ENCODE measurements at regions not wholly inside any gene's neighbourhood (a gene's known extent, or its start where the extent isn't known, plus 50 kb on each side); places are given as distances from the start of the nearest gene placed in this dataset.

GRCh38 chr1:60984062-60984799 is 98.1 kb upstream of the NFIA start:
- DNase-seq = no peak

GRCh38 chr1:60983701-60984061 is 98.7 kb upstream of the NFIA start:
- DNase-seq = no peak

GRCh38 chr1:60982539-60982938 is 99.8 kb upstream of the NFIA start:
- DNase-seq = no peak

DNA sequence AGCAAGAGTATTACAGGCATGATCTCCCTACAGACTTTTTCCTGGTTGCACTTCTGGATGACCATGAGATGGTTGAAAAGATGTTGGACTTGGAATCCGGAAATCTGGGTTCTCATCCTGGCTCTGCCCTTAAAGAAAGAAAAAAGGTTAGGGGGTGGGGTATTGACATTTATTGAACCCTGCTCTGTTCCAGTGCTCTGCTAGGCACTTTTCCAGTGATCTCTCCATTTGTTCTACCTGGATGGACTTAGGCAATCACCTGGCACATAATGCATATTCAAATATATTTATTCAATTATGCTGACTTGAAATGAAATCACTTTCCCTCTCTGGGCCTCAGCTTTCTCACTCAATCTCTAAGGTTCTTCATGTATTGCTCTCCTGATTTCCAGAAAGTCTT is 101.0 kb upstream of the NFIA start:
- no peak for DNase-seq

GRCh38 chr1:60978421-60979357 is 103.7 kb upstream of the NFIA start:
- DNase-seq = no peak

GRCh38 chr1:60977661-60978060 is 104.7 kb upstream of the NFIA start:
- no peak for DNase-seq

- no peak for DNase-seq
Measured at GRCh38 chr1:60974524-60975372, 107.6 kb upstream of the NFIA start.

- no peak for DNase-seq
Measured at GRCh38 chr1:60973668-60974067, 108.7 kb upstream of the NFIA start.

DNA sequence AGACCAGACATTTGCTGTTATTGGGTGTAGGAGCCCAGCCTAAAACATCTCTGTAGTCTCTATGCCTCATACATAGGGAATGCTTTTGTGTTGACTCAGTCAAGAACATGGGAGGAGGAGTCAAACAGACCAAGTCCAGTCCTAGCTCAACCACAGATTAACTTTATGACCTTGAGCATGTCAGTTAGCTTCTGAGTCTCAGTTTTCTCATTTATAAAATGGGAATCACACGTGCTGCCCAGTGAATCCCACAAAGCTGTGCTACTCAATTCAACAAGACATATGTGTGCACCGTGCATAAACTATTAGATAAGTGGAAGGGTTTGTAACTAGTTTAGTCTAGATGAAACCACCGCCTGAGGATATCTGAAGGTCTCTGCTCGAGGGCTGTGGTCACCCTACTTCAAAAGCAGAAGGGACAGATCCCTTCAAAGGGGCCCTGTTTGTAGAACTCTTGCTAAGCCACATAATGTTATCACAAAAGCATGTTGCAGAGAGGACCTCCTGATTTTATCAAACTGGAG is 109.5 kb upstream of the NFIA start:
- no peak for DNase-seq

DNA sequence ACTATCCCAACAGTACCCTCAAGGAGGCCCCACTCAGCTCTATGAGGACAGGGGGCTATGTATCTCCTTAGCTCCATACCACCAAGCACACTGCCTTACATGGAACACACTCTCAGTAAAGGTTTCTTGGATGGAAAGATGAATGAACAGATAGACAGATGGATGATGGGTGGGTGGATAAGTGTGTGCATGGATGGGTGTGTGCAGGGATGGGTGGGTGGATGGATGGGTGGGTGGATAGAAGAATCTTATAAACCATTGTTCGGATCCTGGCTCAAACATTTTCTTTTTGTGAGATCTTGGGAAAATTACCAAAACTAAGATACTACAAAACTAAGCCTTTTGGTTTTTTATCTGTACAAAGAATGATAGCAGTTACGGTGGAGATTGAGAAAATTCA is 111.0 kb upstream of the NFIA start:
- DNase-seq = no peak

- DNase-seq = peak; percentile 75
Measured at GRCh38 chr1:60969971-60970509, 112.3 kb upstream of the NFIA start.

DNA sequence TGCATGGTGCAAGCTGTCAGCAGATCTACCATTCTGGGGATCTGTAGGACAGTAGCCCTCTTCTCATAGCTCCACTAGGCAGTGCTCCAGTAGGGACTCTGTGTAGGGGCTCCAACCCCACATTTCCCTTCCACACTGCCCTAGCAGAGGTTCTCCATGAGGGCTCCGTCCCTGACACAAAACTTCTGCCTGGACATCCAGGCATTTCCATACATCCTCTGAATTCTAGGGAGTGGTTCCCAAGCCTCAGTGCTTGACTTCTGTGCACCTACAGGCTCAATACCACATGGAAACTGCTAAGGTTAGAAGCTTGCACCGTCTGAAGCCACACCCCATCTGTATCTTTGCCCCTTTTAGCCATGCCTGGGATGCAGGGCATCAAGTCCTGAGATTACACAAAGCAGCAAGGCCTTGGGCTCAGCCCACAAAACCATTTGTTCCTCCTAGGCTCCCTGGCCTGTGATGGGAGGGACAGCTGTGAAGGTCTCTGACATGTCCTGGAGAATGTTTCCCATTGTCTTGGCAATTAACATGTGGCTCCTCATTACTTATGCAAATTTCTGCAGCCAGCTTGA is 117.0 kb upstream of the NFIA start:
- DNase-seq = no peak

DNA sequence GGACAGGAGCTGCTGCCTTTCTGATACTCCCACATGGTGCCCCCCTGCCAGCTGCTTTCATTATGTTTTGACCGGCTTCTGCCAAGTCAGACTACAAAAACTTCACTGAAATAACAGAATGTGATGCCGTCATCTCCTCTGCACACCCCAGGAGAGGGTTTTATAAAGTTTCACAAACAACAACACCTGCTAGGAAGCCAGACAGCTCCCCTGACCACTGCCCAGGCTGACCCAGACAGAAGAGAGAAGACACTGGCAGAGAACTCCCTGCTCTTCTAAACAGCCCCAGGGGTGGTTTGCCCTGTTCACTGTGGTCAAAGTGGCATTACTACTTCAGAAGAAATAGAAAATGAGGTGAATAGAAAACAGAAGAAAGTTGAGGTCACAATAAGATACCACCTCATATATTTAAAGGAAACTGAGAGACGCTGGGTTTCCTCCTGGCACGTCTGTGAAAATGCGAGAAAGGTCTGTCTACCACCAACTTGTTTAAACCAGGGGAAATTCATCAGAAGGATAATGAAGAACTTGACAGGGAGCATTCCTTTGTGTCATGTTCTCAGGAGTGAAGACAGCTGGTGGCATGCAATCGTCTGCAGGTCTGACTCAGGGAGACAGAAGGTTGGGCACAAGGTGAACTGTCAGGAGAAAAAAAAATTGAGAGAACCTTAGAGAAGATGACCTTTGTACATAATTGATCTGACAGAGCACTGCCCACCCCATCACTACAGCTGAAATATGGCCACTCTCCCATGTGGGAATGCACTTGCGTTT is 119.0 kb upstream of the NFIA start:
- no peak for DNase-seq

DNA sequence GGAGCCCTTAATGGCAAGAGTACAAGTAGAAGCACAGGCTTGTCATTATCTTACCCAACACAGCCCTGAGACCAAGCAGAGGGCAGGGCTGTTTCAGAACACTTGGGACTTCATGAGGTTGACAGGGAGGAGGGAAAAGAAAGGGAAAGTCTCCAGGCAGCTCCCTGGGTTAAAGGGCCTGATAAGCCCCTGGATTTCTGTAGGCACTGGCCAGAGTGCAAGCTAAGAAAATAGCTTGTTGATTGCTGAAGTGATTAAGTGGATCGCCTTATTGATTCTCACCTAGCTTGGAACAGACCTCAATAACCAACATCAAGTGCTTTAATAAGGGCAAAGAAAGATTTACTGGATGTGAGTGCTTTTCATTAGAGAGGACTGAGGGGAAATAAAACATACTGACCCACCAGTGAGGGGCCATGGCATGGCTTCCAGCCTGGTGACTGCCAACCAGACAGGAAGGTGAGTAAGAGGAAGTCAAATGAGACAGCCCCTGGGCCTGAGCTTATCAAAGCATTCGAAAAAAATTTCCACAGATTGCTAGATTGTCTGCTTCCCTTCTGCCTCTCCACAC is 121.4 kb upstream of the NFIA start:
- no peak for DNase-seq

DNA sequence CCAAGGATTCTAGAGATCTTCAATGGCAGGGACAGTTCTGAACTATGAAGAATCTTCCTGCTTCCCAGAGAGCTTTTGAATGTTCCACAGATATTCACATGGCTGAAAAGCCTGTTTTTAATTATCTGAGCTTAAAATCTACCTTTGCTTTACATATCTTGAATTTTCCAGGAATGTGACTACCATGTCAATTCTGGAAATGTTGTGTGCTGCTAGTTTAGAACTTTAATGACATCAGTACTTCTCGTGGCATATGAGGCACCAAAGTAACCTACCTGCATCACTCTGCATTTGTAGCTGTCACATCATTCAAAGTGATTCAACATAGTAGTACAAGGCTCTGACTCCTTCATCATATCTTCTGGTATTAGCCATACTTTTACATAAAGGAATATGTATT is 122.7 kb upstream of the NFIA start:
- no peak for DNase-seq

GRCh38 chr1:60958001-60958400 is 124.4 kb upstream of the NFIA start:
- DNase-seq = no peak

DNA sequence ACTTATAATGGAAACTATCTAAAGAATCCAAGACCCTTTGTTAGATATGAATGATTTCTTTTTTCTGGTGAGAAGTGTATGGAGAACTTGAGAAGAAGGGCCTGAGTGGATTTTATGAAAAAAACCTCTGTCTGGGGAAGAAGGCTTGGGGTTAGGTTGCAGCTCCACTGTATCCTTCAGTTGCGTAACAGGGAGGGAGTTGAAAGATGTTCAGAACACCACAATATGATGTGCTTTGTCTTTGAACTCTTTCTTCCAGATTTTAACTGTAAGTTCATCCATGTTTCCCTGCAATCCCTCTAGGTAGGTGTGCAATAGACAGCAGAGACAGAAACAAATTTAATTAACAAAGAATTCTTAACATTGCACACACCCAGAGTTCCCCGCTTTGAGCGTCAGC is 125.8 kb upstream of the NFIA start:
- DNase-seq = no peak

DNA sequence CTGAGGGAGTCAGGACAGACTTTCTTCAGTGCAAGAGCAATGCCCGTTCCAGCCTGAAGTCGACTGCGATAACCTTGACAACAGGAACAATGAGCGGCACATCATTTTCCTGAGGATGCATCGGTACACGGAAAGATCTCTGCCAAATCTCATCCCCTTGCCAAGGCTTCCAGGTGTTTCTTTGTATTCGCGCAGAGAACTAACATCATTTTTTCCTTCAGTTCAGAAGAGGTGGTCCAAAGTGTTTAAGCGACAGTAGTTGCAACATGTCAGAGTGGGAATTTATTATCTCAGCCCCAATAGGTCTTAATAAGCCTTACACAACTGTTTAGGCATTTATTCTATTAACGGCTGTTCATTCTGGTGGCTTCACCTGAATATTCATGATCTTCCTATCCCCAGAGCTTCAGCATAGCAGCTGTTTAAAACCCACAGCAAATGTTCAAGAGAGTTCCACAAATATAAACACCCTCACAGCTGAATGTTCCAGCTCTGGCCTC is 129.7 kb upstream of the NFIA start:
- DNase-seq = no peak

DNA sequence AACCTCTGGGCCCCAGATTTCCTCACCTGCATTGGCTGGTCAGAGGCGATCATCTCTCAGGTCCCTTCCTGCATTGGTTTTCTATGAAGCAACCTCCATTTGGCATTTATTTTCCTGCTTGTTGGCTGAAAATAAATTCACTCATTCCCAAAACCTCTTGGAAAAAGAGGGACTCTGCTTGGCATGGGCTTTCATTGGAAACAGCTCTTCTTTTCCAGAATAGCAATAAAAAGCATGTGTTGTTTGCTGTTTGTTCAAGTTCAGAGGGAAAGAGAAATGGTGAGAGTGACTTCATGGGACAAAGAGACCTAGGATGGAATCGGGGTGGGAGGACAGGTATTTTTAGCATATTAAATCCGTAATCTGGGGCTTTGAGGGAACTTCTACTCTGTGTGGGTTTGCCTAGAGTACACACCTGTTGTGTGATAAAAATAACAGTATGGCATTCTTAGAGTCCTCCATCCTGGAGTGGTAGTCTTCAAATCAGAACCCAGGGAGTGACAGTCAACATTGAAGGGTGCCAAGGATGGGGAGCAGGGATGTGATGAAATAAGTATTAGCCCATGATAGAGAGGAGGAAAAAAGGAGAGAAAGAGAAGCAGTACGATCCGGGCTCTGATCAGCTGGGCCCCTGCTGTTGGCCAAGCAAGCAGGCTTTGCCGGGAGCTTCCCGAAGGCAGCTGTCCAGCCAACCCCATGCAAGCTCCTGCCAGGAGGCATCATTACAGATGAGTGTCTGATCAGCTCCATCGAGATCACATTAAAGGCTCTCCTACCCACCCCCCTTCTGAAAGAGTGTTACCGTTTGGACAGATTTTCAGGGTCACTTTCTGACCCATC is 131.9 kb upstream of the NFIA start:
- DNase-seq = no peak

DNA sequence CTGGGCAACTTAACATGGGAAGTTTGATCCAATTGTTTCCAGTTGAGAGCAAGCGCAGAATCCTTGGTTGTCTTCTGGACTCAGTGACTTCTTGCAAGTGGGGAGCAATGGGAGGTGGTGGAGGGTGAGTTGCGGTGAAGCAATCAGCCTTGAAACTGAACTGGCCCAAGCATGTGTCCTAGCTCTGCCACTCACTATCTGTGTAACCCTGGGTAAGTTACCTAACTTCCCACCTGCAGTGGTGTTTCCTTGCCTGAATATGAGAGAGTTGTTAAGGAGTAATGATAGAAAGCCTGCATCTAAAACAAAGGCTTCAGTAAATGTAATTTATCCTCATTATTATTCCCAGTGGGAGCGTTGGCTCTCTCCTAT is 132.5 kb upstream of the NFIA start:
- DNase-seq = no peak

All from NCI-H446 treated with DMSO at 0.1 percent for 48 hours (cell line).